HG03097 (cell line): ENCODE measurements at regions not wholly inside any gene's neighbourhood (a gene's known extent, or its start where the extent isn't known, plus 50 kb on each side); places are given as distances from the start of the nearest gene placed in this dataset.
"Not testable (repeated sequence)": the region's sequence is repeated elsewhere in the genome, so short reads cannot be mapped to it uniquely, and the experiment has no call there.

ENCODE experiments used
- ATAC-seq: cut with Tn5 transposase; IDR thresholded peaks from one replicate; pipeline ENCODE4 v1.9.1; 2021; ENCODE audit not compliant: unreplicated experiment, low FRiP score

GRCh38 chr10:78591066-78591465 is 477.7 kb upstream of the ZMIZ1 start:
- ATAC-seq, result no peak

- no peak for ATAC-seq
These were observed 474.1 kb upstream of the ZMIZ1 start for GRCh38 chr10:78594559-78595268.

GRCh38 chr10:78595269-78595619 is 473.5 kb upstream of the ZMIZ1 start:
- ATAC-seq, result no peak

- no peak for ATAC-seq
These were observed 472.2 kb upstream of the ZMIZ1 start for GRCh38 chr10:78596556-78596955.

- ATAC-seq, result no peak
These were observed 470.8 kb upstream of the ZMIZ1 start for GRCh38 chr10:78597796-78598555.

GRCh38 chr10:78599122-78599853 is 469.5 kb upstream of the ZMIZ1 start:
- no peak for ATAC-seq

- no peak for ATAC-seq
These were observed 468.6 kb upstream of the ZMIZ1 start for GRCh38 chr10:78600121-78600665.

GRCh38 chr10:78600740-78601139 is 468.0 kb upstream of the ZMIZ1 start:
- no peak for ATAC-seq

GRCh38 chr10:78602201-78602932 is 466.4 kb upstream of the ZMIZ1 start:
- no peak for ATAC-seq

GRCh38 chr10:78604286-78604685 is 464.5 kb upstream of the ZMIZ1 start:
- no peak for ATAC-seq

- ATAC-seq, result no peak
These were observed 464.0 kb upstream of the ZMIZ1 start for GRCh38 chr10:78604721-78605120.

- ATAC-seq, result no peak
These were observed 462.9 kb upstream of the ZMIZ1 start for GRCh38 chr10:78605800-78606350.

- ATAC-seq, result not testable (repeated sequence)
These were observed 462.0 kb upstream of the ZMIZ1 start for GRCh38 chr10:78606766-78607165.

GRCh38 chr10:78609976-78610375 is 458.8 kb upstream of the ZMIZ1 start:
- no peak for ATAC-seq

GRCh38 chr10:78613132-78613531 is 455.6 kb upstream of the ZMIZ1 start:
- ATAC-seq, result no peak

GRCh38 chr10:78614267-78614666 is 454.5 kb upstream of the ZMIZ1 start:
- no peak for ATAC-seq

- ATAC-seq, result no peak
These were observed 454.0 kb upstream of the ZMIZ1 start for GRCh38 chr10:78614744-78615143.

GRCh38 chr10:78616125-78616695 is 452.6 kb upstream of the ZMIZ1 start:
- ATAC-seq, result no peak

- ATAC-seq, result no peak
These were observed 451.7 kb upstream of the ZMIZ1 start for GRCh38 chr10:78617115-78617514.

- no peak for ATAC-seq
These were observed 451.1 kb upstream of the ZMIZ1 start for GRCh38 chr10:78617631-78618030.
